ENCODE measurements at regions not wholly inside any gene's neighbourhood (a gene's known extent, or its start where the extent isn't known, plus 50 kb on each side); places are given as distances from the start of the nearest gene placed in this dataset.

DNA sequence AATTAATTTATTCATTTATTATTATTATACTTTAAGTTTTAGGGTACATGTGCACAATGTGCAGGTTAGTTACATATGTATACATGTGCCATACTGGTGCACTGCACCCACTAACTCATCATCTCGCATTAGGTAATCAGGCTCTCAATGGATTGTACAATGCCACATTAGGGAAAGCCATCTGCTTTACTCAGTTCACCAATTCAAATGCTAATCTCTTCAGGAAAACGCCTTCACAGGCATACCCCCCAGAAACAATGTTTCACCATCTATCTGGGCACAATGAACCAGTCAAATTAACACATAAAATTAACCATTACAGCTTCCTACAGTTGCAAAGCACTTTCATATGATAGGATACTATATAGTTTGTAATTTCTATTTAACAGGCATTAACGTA lies 84.8 kb upstream of the DNAJC10 start:
- Histone ChIP-seq H3K9me2 (ENCODE audit: insufficient read depth, low read length) (no peaks in the 10 kb centered on the region), H3K9me3 (ENCODE audit: low read length) (no peaks in the 10 kb centered on the region), H3F3A (ENCODE audit: insufficient read depth, low read length, poor library complexity, severe bottlenecking) (no peaks in the 10 kb centered on the region), H3K4me2 (ENCODE audit: low read length) (no peak overlapping the region), H2AFZ (ENCODE audit: low read depth, low read length) (no peak overlapping the region), H3K36me3 (ENCODE audit: insufficient read depth, low read length) (no peaks in the 10 kb centered on the region), H3K4me3 (ENCODE audit: low read length) (no peak overlapping the region), H4K20me1 (ENCODE audit: insufficient read depth) (no peaks in the 10 kb centered on the region), H3K79me2 (replicated peaks; ENCODE audit: insufficient read depth, low read length) (no peaks in the 10 kb centered on the region), H3K27ac (ENCODE audit: low read length) (no peak overlapping the region), H3K27me3 (ENCODE audit: insufficient read depth, low read depth, low read length) (no peaks in the 10 kb centered on the region), H3K9ac (ENCODE audit: low read length) (no peak overlapping the region)
- TF ChIP-seq MXI1 (conservative IDR thresholded peaks at IDR 0.05; ENCODE audit: poor library complexity, severe bottlenecking): no peak
- no peak for TF ChIP-seq POLR2AphosphoS5 (IDR thresholded peaks at IDR 0.05)
- no peak for TF ChIP-seq RAD21 (conservative IDR thresholded peaks at IDR 0.05)
- TF ChIP-seq, protein P1, sequence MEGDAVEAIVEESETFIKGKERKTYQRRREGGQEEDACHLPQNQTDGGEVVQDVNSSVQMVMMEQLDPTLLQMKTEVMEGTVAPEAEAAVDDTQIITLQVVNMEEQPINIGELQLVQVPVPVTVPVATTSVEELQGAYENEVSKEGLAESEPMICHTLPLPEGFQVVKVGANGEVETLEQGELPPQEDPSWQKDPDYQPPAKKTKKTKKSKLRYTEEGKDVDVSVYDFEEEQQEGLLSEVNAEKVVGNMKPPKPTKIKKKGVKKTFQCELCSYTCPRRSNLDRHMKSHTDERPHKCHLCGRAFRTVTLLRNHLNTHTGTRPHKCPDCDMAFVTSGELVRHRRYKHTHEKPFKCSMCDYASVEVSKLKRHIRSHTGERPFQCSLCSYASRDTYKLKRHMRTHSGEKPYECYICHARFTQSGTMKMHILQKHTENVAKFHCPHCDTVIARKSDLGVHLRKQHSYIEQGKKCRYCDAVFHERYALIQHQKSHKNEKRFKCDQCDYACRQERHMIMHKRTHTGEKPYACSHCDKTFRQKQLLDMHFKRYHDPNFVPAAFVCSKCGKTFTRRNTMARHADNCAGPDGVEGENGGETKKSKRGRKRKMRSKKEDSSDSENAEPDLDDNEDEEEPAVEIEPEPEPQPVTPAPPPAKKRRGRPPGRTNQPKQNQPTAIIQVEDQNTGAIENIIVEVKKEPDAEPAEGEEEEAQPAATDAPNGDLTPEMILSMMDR (IDR thresholded peaks at IDR 0.05; ENCODE audit: poor library complexity, severe bottlenecking): no peak
- no peak for TF ChIP-seq EP300 (conservative IDR thresholded peaks at IDR 0.05; ENCODE audit: poor library complexity, severe bottlenecking)
- TF ChIP-seq EZH2 (IDR thresholded peaks at IDR 0.05; ENCODE audit: borderline replicate concordance, insufficient read depth, low read length, poor library complexity, severe bottlenecking): no peak
- TF ChIP-seq REST (IDR thresholded peaks at IDR 0.05; ENCODE audit: borderline replicate concordance): no peak
- TF ChIP-seq TAF1 (IDR thresholded peaks at IDR 0.05; ENCODE audit: low read depth): no peak
- TF ChIP-seq SMC3 (conservative IDR thresholded peaks at IDR 0.05; ENCODE audit: poor library complexity): no peak

GRCh38 chr2:182634386-182634785 lies 81.7 kb upstream of the DNAJC10 start:
- H3K27ac ChIP-seq (ENCODE audit: low read length): no peak overlapping the region
- no peaks in the 10 kb centered on the region for H3K36me3 ChIP-seq (ENCODE audit: insufficient read depth, low read length)
- TF ChIP-seq REST (IDR thresholded peaks at IDR 0.05; ENCODE audit: borderline replicate concordance): no peak
- no peak for TF ChIP-seq TAF1 (IDR thresholded peaks at IDR 0.05; ENCODE audit: low read depth)
- TF ChIP-seq SMC3 (conservative IDR thresholded peaks at IDR 0.05; ENCODE audit: poor library complexity): no peak
- TF ChIP-seq MXI1 (conservative IDR thresholded peaks at IDR 0.05; ENCODE audit: poor library complexity, severe bottlenecking): no peak
- TF ChIP-seq EZH2 (IDR thresholded peaks at IDR 0.05; ENCODE audit: borderline replicate concordance, insufficient read depth, low read length, poor library complexity, severe bottlenecking): no peak
- no peak for TF ChIP-seq EP300 (conservative IDR thresholded peaks at IDR 0.05; ENCODE audit: poor library complexity, severe bottlenecking)
- TF ChIP-seq, protein P1 (IDR thresholded peaks at IDR 0.05; ENCODE audit: poor library complexity, severe bottlenecking): no peak
- no peak for TF ChIP-seq RAD21 (conservative IDR thresholded peaks at IDR 0.05)
- no peak for TF ChIP-seq POLR2AphosphoS5 (IDR thresholded peaks at IDR 0.05)
- no peaks in the 10 kb centered on the region for H3K27me3 ChIP-seq (ENCODE audit: insufficient read depth, low read depth, low read length)
- H3K9ac ChIP-seq (ENCODE audit: low read length): no peak overlapping the region
- H3K4me2 ChIP-seq (ENCODE audit: low read length): no peak overlapping the region
- H3K9me2 ChIP-seq (ENCODE audit: insufficient read depth, low read length): no peaks in the 10 kb centered on the region
- H3F3A ChIP-seq (ENCODE audit: insufficient read depth, low read length, poor library complexity, severe bottlenecking): no peaks in the 10 kb centered on the region
- no peak overlapping the region for H3K4me3 ChIP-seq (ENCODE audit: low read length)
- H3K79me2 ChIP-seq (replicated peaks; ENCODE audit: insufficient read depth, low read length): no peaks in the 10 kb centered on the region
- H4K20me1 ChIP-seq (ENCODE audit: insufficient read depth): no peaks in the 10 kb centered on the region
- H3K9me3 ChIP-seq (ENCODE audit: low read length): no peaks in the 10 kb centered on the region
- H2AFZ ChIP-seq (ENCODE audit: low read depth, low read length): no peak overlapping the region

All from neural cell (in vitro differentiated cells).